GM19468 (cell line): ENCODE measurements at regions not wholly inside any gene's neighbourhood (a gene's known extent, or its start where the extent isn't known, plus 50 kb on each side); places are given as distances from the start of the nearest gene placed in this dataset.

ENCODE experiments used
- ATAC-seq: cut with Tn5 transposase; IDR thresholded peaks from one replicate; pipeline ENCODE4 v1.9.1; 2021; ENCODE audit warnings: mild to moderate bottlenecking, moderate library complexity, moderate number of reproducible peaks; ENCODE audit not compliant: unreplicated experiment; ENCODE audit errors: extremely low read depth

DNA sequence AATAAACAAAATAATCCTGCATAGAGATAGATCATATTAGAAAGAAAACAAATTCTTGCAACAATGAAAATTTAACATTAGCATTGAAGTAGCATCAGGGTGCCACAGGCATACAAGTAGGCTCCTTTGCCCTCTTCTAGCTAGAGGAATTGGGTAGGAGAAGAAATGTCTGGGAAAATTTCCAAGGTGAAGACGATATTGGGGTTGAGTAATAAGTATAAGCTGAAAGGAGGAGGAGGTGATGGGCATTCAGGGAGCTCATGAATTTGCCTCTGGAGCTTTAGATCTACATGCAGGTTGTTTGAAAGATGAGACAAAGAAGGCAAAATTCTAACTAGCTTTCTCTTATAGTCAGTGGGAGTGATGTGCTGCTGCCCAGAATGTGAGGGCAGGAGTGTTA, 504.9 kb downstream of the CCDC85A start:
- ATAC-seq: no peak

DNA sequence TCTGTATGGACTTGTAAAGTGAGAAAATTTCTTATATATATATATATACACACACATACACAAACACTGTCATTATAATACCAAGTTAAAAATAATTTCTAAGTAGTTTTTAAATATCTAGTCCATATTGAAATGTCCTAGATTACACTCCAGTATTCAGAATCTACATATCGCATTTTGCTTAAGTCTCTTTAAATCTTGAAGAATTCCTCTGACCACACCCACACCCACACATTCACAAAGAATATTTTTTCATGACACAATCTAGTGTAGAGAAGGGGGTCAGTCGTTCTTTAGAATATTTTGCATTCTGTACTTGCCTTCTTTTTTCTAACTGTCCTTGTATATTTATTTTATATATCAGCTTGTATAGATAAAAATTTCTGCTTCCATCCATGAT, 509.7 kb downstream of the CCDC85A start:
- no peak for ATAC-seq

DNA sequence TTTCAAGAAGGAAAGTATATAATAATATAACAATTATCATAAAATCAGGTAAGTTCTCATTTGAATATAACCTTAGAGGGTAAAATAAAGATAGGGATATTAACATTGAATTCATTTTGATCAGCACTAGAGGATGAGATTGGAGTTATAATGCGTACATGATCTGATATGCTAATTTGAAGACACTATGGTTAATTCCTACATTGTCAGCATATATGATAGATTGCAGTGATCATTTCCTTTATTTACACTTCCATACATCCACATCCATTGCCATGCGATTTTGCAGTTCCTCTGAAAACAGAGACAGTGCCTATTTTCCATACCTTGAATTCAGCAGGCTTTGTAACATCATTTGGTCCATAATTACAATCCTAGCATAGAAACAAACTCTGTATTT, 519.2 kb downstream of the CCDC85A start:
- no peak for ATAC-seq

DNA sequence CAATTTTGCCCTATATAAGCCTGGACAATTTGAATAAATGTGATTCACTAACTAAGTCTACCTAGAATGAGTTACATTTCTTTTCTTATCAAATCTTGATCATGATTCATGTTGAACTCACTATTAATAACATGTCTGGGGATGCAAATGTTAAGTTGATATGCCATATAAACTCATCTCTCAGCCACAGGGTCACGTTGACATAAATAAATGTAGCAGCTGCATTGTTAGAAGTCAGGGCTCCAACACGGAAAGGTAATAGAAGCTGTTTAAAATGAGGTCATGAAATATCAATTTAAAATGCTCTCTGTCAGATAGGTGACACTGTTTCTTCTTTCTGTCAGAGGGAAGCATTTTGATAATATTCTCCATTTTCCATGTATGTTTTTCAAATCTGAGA, 521.9 kb downstream of the CCDC85A start:
- ATAC-seq: no peak

DNA sequence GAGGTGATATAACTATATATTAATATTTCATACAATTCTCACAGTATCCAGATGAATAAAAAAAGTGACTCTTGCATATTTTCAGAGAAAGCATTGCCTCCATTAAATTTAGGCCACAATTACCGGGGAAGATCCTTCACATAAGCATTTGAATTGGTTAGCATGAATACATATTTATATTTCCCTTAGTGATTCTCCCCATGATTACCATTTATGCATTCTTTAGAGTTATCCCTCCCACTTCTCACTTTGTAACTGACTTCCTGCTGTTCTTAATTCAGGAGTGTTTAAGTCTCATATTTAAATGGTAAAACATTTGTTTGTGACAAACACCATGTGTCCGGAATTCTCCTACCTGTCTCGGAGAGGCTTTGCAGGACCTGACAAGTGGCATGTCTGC, 523.4 kb downstream of the CCDC85A start:
- ATAC-seq: no peak

DNA sequence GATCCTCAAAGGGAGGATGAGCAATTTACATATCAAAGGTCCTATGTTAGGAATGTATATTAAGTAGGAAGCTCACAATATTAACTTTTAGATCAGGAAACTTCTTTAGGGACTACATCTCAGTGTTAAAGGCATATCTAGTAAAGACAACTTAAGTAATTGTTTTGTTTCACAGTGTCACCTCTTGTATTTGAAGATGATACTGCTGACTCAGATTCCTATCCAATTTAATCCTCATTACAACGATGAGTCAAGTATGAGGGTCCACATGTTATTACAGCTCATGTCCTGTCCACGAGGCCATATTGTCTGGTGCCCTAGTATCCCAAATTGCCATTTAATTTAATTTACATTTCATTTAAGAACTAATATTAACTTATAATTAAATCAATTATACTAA, 523.9 kb downstream of the CCDC85A start:
- ATAC-seq: no peak

DNA sequence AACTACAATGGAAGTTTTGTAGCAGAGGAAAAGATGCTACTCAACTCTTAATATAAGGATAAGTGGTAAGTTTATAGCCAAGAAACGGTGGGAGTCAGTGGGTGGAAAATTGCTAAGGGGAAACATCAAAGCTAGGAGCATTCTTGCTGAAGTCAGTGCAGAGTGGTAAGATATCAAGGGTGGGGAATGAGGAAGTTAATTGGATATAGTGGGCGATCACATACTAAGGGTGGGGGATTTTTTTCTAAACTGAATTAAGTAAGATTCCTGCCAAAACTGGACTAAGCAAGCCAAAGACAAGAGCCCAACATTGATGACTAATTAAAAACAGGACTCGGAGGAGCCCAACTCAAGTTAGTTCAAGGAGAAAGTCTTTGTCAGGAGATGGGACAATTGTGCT, 525.4 kb downstream of the CCDC85A start:
- ATAC-seq: no peak

DNA sequence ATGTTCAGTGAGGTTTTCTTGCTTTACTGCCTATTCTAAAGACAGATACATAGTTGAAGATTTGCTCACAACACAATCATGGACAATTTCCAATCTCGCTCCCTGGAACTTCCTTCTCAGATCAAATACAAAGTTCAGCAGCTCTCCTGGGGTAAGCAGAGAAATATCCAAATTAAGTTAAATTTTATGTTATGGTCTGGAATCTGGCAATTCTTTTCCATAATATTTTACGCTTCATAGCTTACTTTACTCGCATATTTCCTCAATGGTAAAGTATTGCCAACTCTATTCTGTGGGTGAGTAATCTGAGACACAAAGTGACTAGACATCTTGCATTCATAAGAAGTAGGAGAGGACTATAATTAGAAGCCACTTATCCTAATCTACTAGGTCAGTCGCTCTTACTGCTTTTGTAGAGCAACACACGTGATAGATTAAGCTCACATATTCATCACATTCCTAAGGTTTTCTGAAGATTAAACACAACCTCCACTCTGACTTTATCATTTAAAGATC, 529.4 kb downstream of the CCDC85A start:
- ATAC-seq: no peak

DNA sequence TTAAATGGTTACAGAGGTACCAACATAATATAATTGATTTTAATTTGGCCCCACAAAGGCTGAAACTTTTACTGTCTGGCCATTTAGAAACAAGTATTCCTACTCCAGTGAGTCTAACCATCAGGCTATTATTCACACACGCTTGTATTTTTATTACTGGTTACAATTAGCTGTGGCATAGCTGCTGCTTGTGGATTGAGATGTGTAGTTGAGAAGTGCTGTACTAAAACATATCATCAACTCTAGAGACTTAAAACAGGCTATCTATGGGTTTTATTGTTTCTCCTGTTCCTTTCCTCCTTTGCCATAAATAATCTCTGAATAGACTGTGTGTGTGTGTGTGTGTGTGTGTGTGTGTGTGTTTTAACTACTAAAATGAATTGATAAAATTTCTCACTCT, 530.2 kb downstream of the CCDC85A start:
- ATAC-seq: no peak

DNA sequence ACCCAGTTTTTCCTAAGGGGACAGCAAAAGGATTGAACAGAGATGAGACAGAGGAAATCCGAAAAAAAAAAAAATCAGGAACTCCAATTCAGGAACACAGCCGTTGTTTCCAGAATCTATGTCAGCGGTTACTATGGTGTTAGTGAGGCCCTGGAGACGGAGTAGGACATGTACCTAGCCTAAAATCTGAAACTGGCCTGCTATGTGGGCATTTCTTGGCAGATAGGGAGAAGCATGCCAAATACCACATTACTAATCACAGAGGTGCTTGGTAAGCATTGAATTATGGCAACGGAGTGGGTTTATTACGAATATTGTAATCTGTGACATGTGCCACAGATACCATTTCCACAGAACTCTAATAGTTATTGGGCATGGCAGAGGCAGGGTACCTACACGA, 530.6 kb downstream of the CCDC85A start:
- ATAC-seq: no peak

DNA sequence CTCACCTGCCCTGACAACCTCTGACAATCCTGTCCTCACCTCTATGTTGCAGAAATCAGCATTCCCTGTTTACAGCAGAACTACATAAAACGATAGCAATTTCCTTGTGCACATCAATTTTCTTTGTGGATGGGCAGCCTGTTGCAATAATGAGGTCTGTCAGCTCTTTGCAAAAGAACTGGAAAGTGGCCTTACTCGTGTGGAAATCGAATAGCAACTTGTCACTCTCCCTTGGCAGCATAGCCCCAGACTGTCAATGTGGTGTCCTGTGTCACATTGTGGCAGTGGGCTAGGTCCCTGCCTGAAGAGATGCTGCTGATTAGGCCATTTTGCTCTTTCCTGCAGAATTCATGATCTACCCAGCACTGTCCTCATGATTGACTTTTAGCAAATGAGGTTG, 531.9 kb downstream of the CCDC85A start:
- no peak for ATAC-seq

DNA sequence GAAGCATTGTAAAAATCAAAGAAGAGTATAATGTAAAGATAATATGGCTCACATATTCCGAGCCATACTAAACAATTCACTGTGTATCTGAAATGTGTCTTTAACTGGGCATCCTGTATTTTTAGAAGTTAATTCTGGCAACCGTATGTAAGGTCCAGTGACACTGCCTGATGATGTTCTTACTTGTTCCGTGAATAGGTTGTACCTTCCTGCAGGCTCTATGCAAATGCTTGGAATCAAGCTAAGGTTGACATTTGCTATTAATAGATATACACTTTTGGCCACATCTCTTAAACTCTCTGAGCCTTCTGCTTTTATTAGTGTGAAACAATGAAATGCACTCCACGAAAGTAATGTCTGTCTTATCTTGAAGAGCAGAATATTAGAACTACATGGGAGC, 534.6 kb downstream of the CCDC85A start:
- no peak for ATAC-seq

DNA sequence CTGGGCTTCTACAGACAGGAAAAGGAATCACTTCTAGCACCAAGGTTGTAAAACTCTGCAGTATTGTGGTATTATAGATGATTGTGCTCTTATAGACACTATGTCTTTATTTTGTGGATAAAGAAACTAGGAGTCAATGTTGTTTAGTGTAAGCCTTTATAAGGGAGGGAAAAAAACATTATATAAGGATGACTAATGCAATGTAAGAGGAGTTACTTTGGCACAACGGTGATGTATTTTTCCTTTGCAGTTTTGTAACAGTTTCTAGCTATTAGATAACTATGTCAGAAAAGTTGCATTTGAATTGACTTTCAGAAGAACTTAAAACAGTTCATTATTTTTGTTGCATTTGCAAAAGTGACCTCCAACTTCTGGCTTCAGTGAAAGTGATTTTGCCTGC, 545.4 kb downstream of the CCDC85A start:
- ATAC-seq: no peak

DNA sequence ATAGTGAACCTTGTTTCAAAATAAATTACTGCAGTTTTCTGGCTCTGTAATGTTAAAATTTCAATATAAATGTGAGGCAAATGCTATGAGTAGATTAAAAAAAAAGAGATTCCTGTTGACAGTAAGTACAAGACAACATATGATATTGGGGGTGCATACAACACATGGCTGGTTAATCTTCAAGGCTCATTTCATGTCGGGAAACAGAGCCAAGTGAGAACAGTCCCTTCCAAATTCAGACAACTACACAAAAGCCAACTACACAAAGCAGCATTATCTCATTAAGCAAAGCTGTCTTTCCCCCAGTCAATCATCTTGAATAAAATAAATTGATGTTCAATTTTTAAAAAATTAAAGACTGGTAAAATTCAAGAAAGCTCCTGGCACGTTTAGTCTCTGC, 549.2 kb downstream of the CCDC85A start:
- no peak for ATAC-seq

DNA sequence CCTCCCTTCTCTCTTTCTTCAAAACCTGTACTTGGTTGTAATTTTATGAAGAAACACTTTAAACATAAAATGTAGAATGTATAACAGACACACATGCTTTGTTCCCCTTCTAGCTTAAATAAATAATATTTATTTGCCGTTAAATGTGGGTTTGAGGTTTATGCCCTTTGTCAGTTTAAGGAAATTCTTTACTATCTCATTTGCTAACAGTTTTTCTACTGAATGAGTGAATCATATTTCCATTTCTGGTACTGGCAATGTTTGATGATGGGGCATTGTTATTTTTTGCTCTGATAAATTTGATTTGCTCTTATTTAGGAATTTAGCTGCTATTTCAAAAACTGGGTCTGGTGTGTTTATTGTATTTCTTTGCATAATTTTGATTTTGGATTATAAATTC, 555.6 kb downstream of the CCDC85A start:
- no peak for ATAC-seq

DNA sequence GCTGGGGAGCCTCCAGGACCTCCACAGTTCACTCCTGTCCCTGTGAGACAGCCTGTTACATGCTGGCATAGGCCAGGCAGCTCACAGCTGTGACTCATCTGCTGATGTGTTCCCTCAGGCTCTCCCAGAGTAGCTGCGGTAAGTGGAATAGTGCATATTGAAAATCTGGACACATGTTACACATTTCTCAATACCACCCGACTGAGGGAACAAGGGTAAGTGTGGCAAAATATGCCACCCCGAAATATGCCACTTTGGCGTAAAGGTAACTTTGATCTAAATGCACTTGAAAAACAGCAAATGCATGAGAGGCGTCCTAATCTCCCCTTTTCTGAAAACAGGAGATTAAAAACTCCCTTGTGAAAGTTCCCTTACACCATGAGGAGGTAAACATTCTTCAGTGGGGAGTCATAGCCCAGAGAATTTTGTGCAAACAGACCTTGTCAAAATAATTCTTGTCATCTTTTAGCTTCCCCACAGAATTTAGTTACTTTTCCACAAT, 557.9 kb downstream of the CCDC85A start:
- no peak for ATAC-seq

DNA sequence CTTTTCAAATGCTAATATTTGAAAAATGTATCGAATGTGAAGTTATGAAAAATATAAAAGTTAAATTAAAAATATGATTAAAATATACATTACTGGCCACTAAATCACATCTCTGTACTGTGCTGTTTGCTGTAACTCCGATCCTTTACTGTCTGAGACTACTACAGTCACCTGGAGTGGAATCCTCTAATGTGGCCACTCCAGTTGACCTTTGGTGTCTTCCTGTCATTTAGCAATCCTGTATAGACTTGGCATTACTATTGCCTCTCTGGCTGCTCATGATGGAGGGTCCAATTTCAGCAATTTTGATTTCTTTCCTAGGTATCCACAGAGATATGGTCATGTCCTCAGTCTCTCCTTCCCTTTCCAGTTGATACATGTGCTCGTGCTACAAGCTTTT, 560.0 kb downstream of the CCDC85A start:
- no peak for ATAC-seq

DNA sequence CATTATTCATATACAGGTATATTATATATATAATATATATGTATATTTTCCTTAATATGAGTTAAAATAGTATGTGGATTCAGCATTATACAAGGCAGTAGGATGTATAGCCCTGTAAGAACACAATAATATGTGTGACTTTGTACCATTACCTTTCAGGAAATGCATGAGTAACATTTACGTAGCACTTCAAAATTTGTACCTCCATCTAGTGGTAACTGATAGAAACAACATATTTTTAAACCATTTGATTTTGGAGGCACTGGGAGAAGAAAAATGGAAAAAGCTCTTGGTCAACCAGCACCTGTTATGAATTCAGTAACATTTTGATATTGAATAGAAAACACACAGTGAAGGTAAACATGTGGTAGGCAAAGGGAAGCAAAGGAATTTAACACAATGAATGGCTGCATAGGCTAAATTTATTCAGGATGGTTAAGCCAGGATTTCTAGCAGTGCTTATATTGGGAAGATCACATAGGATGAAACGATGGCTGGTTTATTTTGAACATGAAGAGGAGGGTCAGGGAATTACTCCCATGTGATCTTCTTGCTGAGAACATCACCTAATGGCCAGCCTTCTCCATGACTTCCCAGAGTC, 565.5 kb downstream of the CCDC85A start:
- ATAC-seq: no peak

DNA sequence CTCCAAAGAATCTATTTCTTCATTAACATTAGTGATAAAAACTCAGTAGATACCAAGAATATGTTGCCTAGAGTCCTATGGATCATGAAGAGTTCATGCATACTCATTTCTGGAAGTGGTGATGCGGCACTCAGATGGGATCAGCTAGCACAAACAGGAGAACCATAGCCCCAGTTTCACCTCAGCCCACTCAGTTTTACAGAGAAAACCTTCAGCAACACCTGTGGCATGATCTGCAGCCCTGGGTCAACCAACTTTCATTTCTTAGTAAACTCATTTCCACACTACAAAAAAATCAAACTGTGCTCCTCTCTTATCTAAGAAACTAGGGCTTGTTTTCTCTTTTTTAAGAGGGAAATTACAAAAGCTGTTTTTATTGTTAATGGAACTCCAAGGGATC, 569.4 kb downstream of the CCDC85A start:
- ATAC-seq: no peak

DNA sequence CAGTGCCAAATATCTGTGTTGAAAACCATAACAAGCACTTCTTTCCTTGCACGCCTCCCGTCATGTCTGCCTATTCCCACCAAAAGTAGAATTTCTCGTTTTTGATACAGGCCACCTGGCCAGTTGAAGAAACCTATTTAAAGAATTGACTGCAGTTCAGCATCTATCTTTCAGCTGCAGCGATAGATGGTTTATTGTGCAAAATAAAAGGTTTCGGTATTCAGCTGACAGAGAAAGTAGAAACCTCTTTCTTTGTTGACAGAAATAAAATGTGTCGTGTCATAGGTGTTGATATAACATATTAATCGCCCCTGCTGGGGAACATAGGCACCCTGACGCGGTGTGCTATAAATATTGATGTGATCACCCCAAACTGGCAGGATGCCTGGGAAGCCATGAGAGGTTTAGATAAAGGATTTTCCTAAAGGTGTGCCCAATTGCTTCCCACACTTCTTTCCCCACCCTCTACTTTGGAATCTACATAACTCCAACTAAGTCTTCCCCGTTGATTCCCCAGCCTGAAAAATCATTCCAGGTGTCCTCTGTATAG, 570.4 kb downstream of the CCDC85A start:
- no peak for ATAC-seq

DNA sequence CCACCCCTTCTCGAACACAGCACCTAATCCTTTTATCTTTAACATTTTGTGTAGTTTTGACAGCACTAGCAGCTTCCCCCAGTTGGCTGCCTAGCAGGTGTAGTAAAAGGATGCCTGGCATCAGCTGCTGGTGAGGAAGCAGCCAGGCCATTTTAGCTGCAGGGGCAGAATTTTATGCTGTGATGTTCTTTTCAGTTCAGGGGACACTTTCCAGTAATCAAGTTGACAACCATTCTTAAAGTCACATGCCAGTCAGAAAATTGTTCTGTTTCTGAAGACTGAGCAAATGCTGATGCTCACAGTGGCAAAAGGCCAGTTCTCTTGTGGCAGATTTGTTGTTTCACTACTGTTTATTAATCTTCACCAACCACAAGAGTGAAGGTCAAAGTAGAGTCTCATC, 570.8 kb downstream of the CCDC85A start:
- no peak for ATAC-seq

DNA sequence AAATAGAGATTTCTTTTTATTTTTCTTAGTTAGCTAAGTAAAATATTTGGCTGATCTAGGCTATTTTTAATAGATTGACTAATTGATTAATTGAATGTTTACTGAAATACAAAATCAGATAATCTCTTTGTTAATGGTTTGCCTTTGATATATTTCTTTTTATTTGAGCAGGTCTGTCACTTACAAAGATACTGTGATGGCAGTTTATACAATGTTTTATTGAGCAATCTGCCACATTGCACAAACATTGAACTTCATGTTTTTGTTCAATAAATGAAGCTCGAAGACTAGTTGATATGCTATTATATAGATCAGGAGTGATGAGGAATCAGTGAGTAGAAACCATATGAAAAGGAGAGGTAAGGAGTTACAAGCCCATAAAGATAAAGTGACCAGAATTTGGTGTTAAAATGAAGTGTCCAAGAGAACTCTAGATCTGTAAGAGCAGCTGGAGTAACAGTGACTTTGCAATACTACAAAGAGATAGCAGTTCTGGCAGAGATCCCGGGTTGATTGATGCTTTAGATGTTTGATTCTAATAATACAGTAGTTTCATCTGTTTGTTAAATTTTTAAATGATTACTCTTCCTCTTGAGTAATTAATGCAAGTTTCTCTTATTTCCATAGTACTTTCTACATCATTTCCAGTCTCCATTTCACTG, 574.2 kb downstream of the CCDC85A start:
- no peak for ATAC-seq
